GM18505 (cell line): ENCODE measurements at regions not wholly inside any gene's neighbourhood (a gene's known extent, or its start where the extent isn't known, plus 50 kb on each side); places are given as distances from the start of the nearest gene placed in this dataset.
"Not testable (repeated sequence)": the region's sequence is repeated elsewhere in the genome, so short reads cannot be mapped to it uniquely, and the experiment has no call there.

Source experiments
- ATAC-seq: cut with Tn5 transposase; IDR thresholded peaks from one replicate; pipeline ENCODE4 v1.9.1; 2021; ENCODE audit not compliant: unreplicated experiment
- POLR2A ChIP-seq: IDR thresholded peaks from 4 replicates; pipeline ENCODE4 v1.6.1; 2011; ENCODE audit warnings: borderline replicate concordance; ENCODE audit not compliant: insufficient read depth, insufficient read length; ENCODE audit errors: extremely low read depth

- no peak for TF ChIP-seq POLR2A
- no peak for ATAC-seq
These were observed 469.5 kb upstream of the ZMIZ1 start for GRCh38 chr10:78599122-78599853.

GRCh38 chr10:78600121-78600665, 468.6 kb upstream of the ZMIZ1 start:
- ATAC-seq = no peak
- TF ChIP-seq POLR2A = no peak

GRCh38 chr10:78600740-78601139, 468.0 kb upstream of the ZMIZ1 start:
- no peak for TF ChIP-seq POLR2A
- no peak for ATAC-seq

- TF ChIP-seq POLR2A = no peak
- ATAC-seq = no peak
These were observed 466.4 kb upstream of the ZMIZ1 start for GRCh38 chr10:78602201-78602932.

GRCh38 chr10:78604286-78604685, 464.5 kb upstream of the ZMIZ1 start:
- no peak for ATAC-seq

GRCh38 chr10:78604721-78605120, 464.0 kb upstream of the ZMIZ1 start:
- ATAC-seq = no peak
- TF ChIP-seq POLR2A = no peak

More at GRCh38 chr10:78604286-78604685, 464.5 kb upstream of the ZMIZ1 start:
- no peak for TF ChIP-seq POLR2A

- ATAC-seq = no peak
- no peak for TF ChIP-seq POLR2A
These were observed 462.9 kb upstream of the ZMIZ1 start for GRCh38 chr10:78605800-78606350.

- not testable (repeated sequence) for ATAC-seq
These were observed 462.0 kb upstream of the ZMIZ1 start for GRCh38 chr10:78606766-78607165.

- no peak for TF ChIP-seq POLR2A
- ATAC-seq = no peak
These were observed 458.8 kb upstream of the ZMIZ1 start for GRCh38 chr10:78609976-78610375.

- ATAC-seq = no peak
- TF ChIP-seq POLR2A = no peak
These were observed 455.6 kb upstream of the ZMIZ1 start for GRCh38 chr10:78613132-78613531.

- ATAC-seq = no peak
- no peak for TF ChIP-seq POLR2A
These were observed 454.5 kb upstream of the ZMIZ1 start for GRCh38 chr10:78614267-78614666.

GRCh38 chr10:78614744-78615143, 454.0 kb upstream of the ZMIZ1 start:
- TF ChIP-seq POLR2A = no peak
- no peak for ATAC-seq

GRCh38 chr10:78616125-78616695, 452.6 kb upstream of the ZMIZ1 start:
- TF ChIP-seq POLR2A = no peak
- ATAC-seq = no peak

GRCh38 chr10:78617115-78617514, 451.7 kb upstream of the ZMIZ1 start:
- ATAC-seq = no peak
- no peak for TF ChIP-seq POLR2A

GRCh38 chr10:78617631-78618030, 451.1 kb upstream of the ZMIZ1 start:
- no peak for ATAC-seq
- no peak for TF ChIP-seq POLR2A
